Chondrocyte (in vitro differentiated cells): ENCODE measurements at regions not wholly inside any gene's neighbourhood (a gene's known extent, or its start where the extent isn't known, plus 50 kb on each side); places are given as distances from the start of the nearest gene placed in this dataset.

Source experiments
- DNase-seq: peaks from one replicate; pipeline ENCODE4 v3.0.0; 2021; ENCODE audit warnings: mixed read lengths, low spot score
- H3K27ac Mint-ChIP-seq: one replicate; pipeline ENCODE4 v1.8.0; 2021; ENCODE audit warnings: mild to moderate bottlenecking, moderate library complexity, mixed read lengths; ENCODE audit not compliant: unreplicated experiment
- H3K27me3 Mint-ChIP-seq: 2 replicates; pipeline ENCODE4 v1.8.0; 2021; ENCODE audit warnings: low read depth, mixed read lengths
- H3K36me3 Mint-ChIP-seq: 2 replicates; pipeline ENCODE4 v1.8.0; 2021; ENCODE audit warnings: low read depth, mixed read lengths
- H3K4me1 Mint-ChIP-seq: 2 replicates; pipeline ENCODE4 v1.8.0; 2021; ENCODE audit warnings: low read depth, mild to moderate bottlenecking, mixed read lengths
- H3K4me3 Mint-ChIP-seq: one replicate; pipeline ENCODE4 v1.8.0; 2021; ENCODE audit warnings: mild to moderate bottlenecking, moderate library complexity, mixed read lengths; ENCODE audit not compliant: unreplicated experiment
- H3K9me3 Mint-ChIP-seq: 2 replicates; pipeline ENCODE4 v1.8.0; 2021; ENCODE audit warnings: low read depth, mixed read lengths
- CTCF ChIP-seq: fragments of 200-600 bp; sonication (generic); IDR thresholded peaks from 2 replicates; pipeline ENCODE4 v1.5.0; 2021; ENCODE audit warnings: antibody characterized with exemption, mild to moderate bottlenecking, moderate library complexity

- H3K4me3 Mint-ChIP-seq, result no peak overlapping the region
- H3K27ac Mint-ChIP-seq, result no peak overlapping the region
- TF ChIP-seq CTCF, result no peak
- DNase-seq, result no peak
- H3K9me3 Mint-ChIP-seq, result no peaks in the 10 kb centered on the region
- peaks cover 34% of the 10 kb centered on the region for H3K27me3 Mint-ChIP-seq
- no peaks in the 10 kb centered on the region for H3K36me3 Mint-ChIP-seq
- no peaks in the 10 kb centered on the region for H3K4me1 Mint-ChIP-seq
Observed at GRCh38 chr2:194214192-194214591, 1442.8 kb upstream of the SLC39A10 start.

GRCh38 chr2:194205568-194206227 lies 1451.3 kb upstream of the SLC39A10 start:
- H3K4me1 Mint-ChIP-seq, result no peaks in the 10 kb centered on the region
- no peaks in the 10 kb centered on the region for H3K36me3 Mint-ChIP-seq
- H3K27ac Mint-ChIP-seq, result no peak overlapping the region
- H3K9me3 Mint-ChIP-seq, result peaks cover 9% of the 10 kb centered on the region
- TF ChIP-seq CTCF, result no peak
- no peak overlapping the region for H3K4me3 Mint-ChIP-seq
- no peak for DNase-seq
- peaks cover 3% of the 10 kb centered on the region for H3K27me3 Mint-ChIP-seq

GRCh38 chr2:194203898-194204297 lies 1453.1 kb upstream of the SLC39A10 start:
- no peaks in the 10 kb centered on the region for H3K36me3 Mint-ChIP-seq
- peaks cover 9% of the 10 kb centered on the region for H3K9me3 Mint-ChIP-seq
- H3K27me3 Mint-ChIP-seq, result no peaks in the 10 kb centered on the region
- no peak overlapping the region for H3K4me3 Mint-ChIP-seq
- H3K27ac Mint-ChIP-seq, result no peak overlapping the region
- no peaks in the 10 kb centered on the region for H3K4me1 Mint-ChIP-seq
- no peak for DNase-seq
- no peak for TF ChIP-seq CTCF

GRCh38 chr2:194182888-194183287 lies 1474.1 kb upstream of the SLC39A10 start:
- TF ChIP-seq CTCF, result no peak
- peaks cover 2% of the 10 kb centered on the region for H3K27me3 Mint-ChIP-seq
- no peak overlapping the region for H3K4me3 Mint-ChIP-seq

GRCh38 chr2:194176134-194176533 lies 1480.9 kb upstream of the SLC39A10 start:
- Mint-ChIP-seq H3K4me3 (no peak overlapping the region), H3K27ac (no peak overlapping the region), H3K36me3 (no peaks in the 10 kb centered on the region), H3K4me1 (no peaks in the 10 kb centered on the region), H3K27me3 (no peaks in the 10 kb centered on the region), H3K9me3 (peaks cover 9% of the 10 kb centered on the region)
- TF ChIP-seq CTCF, result no peak
- peak; percentile 90 for DNase-seq

More at GRCh38 chr2:194182888-194183287, 1474.1 kb upstream of the SLC39A10 start:
- Mint-ChIP-seq H3K36me3 (no peaks in the 10 kb centered on the region), H3K27ac (no peak overlapping the region), H3K9me3 (no peaks in the 10 kb centered on the region), H3K4me1 (no peaks in the 10 kb centered on the region)
- no peak for DNase-seq
